HL-60 (cell line): ENCODE measurements at regions not wholly inside any gene's neighbourhood (a gene's known extent, or its start where the extent isn't known, plus 50 kb on each side); places are given as distances from the start of the nearest gene placed in this dataset.

Source experiments
- REST ChIP-seq: IDR thresholded peaks from 2 replicates; pipeline ENCODE4 v1.6.1; 2012; ENCODE audit warnings: low read depth; ENCODE audit not compliant: insufficient replicate concordance
- TF ChIP-seq, protein P1 (sequence below): IDR thresholded peaks from one replicate; pipeline ENCODE4 v1.5.1; 2011; ENCODE audit warnings: low read length, control low read depth, inconsistent platforms; ENCODE audit not compliant: insufficient read depth

DNA sequence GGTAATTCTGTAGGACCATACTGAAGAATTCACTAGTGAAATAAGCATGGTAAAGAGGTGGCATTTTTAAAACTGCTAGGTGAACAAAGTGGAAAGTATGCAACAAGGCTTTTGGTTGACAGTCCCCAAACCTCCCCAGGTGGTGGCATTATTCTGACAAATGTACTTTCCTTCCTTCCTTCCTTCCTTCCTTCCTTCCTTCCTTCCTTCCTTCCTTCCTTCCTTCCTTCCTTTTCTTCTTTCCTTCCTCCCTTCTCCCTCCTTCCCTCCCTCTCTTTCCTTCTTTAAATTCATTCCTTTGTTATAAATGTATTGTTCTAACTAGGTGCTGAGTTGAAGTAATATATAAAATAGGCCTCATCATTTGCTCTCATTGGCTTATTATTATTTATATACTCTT lies 284.7 kb upstream of the ANO5 start:
- TF ChIP-seq, protein P1, sequence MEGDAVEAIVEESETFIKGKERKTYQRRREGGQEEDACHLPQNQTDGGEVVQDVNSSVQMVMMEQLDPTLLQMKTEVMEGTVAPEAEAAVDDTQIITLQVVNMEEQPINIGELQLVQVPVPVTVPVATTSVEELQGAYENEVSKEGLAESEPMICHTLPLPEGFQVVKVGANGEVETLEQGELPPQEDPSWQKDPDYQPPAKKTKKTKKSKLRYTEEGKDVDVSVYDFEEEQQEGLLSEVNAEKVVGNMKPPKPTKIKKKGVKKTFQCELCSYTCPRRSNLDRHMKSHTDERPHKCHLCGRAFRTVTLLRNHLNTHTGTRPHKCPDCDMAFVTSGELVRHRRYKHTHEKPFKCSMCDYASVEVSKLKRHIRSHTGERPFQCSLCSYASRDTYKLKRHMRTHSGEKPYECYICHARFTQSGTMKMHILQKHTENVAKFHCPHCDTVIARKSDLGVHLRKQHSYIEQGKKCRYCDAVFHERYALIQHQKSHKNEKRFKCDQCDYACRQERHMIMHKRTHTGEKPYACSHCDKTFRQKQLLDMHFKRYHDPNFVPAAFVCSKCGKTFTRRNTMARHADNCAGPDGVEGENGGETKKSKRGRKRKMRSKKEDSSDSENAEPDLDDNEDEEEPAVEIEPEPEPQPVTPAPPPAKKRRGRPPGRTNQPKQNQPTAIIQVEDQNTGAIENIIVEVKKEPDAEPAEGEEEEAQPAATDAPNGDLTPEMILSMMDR, result no peak
- no peak for TF ChIP-seq REST
